RPMI8226 (cell line): ENCODE measurements at regions not wholly inside any gene's neighbourhood (a gene's known extent, or its start where the extent isn't known, plus 50 kb on each side); places are given as distances from the start of the nearest gene placed in this dataset.
"Not testable (repeated sequence)": the region's sequence is repeated elsewhere in the genome, so short reads cannot be mapped to it uniquely, and the experiment has no call there.

Experiments used
- DNase-seq: peaks from one replicate; pipeline ENCODE4 v3.0.0-alpha.2; 2015

DNA sequence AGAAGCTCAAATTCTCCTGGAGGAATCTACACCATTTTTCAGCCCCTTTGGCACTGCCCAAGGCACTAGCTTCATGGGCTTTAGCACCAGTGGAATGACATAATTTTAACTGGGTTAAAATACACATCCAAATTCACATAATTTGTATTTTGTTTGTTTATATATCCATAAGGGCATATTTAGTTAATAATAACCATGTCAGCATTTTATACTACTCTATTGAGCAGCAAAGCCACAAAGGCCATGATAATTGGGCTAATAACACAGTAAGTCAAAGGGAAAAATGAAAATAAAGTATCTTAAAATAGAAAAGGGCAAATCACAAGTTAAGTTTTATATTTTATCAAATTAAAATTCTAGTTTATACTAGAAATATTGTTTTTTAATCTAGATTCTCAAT lies 262.7 kb upstream of the TACR3 start:
- no peak for DNase-seq

DNA sequence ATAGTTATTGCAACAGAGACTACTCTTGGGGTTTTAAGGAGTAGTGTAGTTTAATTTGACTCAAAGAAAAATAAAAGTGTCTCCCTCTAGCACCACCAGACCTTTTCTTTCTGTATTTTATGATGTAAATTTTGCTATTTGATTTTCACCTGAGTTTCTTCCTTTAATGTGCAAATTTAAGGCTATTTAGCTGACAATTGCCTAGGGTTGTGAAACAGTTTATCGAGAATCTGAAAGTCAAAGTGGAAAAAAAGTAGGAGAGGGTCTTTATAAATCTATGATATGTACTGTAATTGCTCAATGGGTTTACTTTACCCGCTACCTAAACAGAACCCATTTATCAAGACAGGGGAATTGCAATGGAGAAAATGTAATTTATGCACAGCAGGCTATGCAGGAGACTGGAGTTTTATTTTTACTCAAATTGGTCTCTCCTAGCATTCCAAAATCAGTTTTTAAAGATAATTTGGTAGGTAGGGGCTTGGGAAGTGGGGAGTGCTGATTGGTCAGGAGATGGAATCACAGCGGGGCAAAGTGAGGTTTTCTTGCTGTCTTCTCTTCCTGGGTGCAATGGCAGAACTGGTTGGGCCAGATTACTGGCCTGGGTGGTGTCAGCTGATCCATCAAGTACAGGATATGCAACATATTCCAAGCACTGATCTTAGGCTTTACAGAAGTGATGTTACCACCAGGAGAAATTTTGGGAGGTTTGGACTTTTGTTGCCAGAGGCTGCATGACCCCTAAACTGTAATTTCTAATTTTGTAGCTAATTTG lies 228.6 kb upstream of the TACR3 start:
- no peak for DNase-seq

DNA sequence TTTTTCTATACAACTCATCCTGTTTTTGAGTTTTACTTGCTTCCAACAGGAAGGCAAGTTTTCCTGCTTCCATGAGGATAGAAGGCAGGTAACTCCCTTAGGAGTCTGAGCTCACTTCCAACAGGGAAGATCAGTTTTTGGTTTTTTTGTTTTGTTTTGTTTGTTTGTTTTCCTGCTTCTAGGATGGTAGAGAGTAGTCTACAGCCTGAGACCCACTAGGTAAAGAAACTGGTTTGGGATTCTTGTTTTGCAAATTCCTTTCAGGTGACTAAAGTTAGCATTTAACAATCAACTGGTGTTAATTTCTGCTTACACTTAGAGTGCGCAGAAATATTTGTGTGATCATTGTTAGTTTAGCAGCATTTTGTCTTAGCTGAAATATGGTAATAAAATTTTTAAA lies 227.8 kb upstream of the TACR3 start:
- DNase-seq: no peak

DNA sequence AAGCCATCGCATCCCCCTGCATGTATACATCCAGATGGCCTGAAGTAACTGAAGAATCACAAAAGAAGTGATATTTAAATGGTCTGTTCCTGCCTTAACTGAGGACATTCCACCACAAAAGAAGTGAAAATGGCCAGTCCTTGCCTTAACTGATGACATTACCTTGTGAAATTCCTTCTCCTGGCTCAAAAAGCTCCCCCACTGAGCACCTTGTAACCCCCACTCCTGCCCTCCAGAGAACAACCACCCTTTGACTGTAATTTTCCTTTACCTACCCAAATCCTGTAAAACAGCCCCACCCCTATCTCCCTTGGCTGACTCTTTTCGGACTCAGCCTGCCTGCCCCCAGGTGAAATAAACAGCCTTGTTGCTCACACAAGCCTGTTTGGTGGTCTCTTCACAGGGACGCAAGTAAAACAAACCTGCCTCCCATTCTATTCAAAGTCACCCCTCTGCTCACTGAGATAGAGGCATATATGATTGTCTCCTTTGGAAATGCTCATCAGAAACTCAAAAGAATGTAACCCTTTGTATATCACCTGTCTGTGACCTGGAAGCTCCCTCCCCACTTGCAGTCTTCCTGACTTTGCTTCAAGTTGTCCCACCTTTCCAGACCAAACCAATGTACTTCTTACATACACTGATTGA lies 227.0 kb upstream of the TACR3 start:
- DNase-seq: not testable (repeated sequence)

DNA sequence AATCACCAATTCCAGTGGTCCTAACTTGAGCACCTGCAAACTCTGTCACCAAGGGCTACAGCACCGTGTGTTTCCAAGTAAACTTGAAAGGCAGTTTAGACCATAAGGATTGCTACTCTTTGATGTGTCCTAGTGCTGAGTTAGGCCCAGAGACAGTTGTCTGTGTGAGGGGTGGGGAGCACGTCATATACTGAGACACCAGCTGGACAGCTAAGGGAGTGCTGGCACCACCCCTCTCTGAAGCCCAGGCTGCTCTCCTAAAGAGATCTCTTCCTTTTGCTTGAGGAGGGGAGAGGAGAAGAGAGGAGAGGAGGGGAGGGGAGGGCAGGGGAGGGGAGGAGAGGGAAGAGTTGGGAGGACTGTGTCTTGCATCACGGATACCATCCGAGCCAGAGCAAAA lies 218.7 kb upstream of the TACR3 start:
- no peak for DNase-seq

DNA sequence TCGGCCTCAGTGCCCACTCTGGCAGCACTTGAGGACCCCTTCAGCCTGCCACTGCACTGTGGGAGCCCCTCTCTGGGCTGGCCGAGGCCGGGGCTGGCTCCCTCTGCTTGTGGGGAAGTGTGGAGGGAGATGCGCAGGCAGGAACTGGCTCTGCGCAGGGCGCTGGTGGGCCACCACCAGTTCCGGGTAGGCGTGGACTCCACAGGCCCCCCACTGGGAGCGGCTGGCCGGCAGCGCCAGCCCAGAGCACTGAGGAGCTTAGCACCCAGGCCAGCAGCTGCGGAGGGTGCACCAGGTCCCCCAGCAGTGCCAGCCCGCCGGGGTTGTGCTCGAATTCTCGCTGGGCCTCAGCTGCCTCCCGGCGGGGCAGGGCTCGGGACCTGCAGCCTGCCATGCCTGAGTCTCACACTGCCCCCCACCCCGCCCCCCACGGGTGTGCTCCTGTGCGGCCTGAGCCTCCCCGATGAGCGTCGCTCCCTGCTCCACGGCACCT lies 216.9 kb upstream of the TACR3 start:
- no peak for DNase-seq

DNA sequence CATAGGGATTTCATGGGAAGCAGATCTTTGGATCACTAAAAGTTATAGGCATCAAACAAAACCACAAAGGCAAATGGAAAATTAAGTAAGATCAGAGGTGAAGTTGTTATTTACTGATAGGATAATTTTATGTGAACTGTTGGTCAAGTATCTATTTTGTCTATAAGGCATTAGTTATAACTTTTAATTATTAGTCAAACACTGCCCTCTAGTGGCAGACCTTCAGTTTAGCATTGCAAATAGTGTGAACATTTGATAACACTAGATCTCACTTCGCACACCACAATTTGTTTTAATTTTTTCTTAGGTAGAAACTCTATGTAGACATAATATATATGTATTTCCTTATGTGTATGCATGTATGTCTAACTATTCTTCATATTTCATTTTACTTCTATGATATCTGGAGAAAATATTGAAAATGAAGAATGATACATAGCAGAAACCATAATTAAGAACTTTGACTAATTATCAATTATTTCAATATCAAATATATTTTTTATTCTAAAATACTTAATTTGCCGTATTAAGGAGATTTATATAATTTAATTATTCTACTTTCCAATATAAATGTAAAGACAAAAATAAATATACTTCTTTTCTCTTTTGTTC lies 214.5 kb upstream of the TACR3 start:
- peak; percentile 45 for DNase-seq

DNA sequence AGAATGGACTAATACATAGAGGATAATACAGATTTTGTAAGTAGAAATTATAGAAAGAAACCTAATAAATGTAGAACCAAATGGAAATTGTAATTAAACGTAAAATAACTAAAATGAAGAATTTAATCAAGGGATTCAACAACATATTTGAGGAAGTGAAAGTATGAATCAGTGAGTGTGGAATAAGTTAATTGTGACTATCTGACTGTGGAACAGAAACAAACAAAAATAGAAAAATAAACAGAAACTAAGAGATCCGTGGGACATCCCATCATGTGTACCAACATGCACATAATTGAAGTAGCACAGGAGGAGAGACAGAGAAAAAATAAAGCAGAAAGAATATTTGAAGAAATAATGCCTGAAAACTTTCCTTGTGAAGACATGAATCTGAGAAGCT lies 208.6 kb upstream of the TACR3 start:
- no peak for DNase-seq

DNA sequence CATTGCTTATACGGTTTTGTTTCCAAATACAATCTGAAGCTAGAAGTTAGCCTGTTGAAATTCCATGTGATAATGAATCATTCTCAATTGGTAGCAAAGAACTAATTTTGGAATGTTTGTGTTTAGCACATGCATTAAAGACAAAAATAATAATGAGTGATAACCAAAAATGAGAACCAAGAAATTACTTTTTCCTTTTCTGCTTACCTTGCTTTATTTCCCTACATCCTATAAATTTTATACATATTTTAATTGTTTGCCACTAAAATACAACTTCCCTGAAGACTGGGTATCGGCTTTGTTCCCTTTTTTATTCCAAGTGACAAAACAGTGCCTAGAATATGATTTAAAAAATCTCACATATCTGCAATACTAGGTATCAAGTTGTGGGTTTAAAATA lies 203.8 kb upstream of the TACR3 start:
- no peak for DNase-seq

DNA sequence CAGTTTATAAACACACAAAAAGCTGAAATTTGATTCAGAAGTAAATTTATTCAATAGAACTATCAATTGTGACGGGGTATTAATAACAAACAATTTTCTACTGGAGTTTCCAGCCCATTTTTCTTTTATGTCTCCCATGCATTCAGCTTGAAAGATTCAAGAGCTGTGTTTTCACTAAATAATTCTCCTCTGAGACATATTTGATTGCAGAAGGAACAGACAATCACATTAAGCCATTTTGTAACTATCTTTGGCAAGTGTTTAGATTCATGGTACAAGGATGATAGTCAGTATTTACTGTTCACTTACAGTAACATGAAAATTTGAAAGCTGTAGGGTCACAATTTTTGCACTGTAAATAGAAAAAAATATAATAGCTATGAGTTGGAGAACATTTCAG lies 198.4 kb upstream of the TACR3 start:
- DNase-seq: no peak

DNA sequence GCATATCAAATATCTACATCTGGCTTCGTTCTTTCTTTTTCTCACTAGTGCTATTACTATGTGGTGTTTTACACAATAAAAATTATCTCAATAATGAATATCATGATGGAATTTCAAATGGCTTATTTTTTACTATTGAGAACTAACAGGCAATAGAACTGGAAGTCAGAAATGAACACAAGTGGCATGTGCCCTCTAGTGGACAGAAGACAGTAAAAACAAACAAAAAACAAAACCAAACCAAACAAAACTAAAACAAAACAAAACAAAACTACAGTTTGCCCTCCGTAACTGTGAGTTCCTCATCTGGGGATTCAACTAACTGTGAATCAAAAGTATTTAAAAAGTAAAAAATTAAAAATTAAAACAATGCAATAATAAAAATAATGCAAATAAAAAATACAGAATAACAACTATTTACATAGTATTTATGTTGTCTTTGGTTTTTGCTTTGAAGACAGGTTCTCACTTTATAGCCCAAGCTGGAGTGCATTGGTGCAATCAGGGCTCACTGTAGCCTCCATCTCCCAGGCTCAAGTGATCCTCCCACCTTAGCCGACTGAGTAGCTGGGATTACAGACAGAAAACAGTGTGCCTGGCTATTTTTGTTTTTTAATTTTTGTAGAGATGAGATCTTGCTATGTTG lies 195.6 kb upstream of the TACR3 start:
- DNase-seq: peak; percentile 3

DNA sequence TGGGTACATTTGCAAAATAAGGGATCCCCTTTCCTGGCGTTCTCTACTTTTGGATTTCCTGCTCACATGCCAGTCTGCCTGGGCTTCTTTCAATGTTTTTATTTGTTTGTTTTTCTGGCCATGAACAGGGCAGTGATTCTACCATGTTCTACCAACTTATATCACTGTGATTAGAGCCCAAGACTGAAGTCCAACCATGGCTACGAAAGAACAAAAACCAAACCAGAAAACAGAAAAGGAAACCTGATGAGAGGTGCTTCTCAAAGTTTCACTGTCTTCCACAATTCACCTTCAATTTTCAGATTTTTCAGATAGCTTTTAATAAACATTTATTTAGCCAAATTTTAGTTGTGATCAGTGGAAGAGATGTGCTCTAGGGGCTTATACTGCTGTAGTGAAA lies 187.6 kb upstream of the TACR3 start:
- DNase-seq: no peak

DNA sequence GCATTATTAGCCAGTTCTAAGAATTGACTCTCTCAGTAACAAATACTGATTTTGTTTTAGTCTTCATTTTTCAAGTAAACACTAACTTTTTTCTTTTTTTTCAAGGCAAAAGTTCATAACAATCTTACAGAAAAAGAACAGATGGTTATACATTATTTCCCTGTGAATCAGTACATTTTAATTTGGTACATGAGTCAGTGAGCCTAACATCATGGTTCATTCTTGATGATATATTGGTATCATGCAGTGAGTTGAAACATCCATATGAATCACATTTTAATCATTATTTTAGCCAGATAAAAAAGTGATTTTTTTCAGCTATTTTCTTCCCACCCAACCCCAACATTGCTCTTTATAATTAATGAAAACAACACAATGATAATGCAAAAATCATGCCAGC lies 184.3 kb upstream of the TACR3 start:
- no peak for DNase-seq

DNA sequence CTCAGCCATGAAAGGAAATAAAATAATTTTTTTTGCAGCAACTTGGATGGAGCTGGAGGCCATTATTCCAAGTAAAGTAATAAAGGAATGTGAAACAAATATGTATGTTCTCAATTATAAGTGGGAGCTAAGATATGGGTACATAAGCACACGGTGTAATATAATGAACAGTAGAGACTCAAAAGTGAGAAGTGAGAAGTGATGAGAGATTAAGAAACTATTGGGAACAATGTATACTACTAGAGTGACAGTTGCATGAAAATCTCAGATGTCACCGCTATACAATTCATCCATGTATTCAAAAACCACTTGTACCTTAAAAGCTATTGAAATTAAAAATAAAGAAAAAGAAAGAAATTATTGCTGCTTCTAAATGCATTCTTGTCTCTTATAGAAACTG lies 182.9 kb upstream of the TACR3 start:
- DNase-seq: no peak

DNA sequence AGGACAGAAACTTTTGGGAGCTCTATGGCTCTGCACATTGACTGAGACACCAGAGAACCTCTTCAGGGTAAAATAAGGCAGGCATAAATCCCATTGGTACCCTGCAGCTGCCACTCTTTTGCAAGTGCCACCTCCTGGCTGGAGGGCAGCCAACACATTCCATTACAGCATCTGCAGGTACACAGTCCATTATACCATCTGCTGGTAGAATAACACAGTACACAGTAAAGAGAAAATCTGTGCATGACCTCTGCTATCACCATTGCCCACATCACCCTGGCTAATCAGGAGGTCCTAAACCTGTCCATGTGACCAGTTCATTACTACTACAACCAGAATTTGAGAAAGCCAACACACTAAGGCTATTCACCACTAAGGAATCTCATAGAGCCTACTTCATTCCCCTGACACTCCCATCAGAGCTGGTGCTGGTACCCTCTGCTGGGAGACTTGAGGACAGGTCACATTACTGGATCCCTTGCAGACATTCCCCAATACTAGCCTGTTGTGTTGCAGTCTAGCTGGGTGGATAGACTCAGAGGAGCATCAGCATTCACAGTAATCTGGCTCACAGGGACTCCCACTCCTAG lies 176.2 kb upstream of the TACR3 start:
- no peak for DNase-seq

DNA sequence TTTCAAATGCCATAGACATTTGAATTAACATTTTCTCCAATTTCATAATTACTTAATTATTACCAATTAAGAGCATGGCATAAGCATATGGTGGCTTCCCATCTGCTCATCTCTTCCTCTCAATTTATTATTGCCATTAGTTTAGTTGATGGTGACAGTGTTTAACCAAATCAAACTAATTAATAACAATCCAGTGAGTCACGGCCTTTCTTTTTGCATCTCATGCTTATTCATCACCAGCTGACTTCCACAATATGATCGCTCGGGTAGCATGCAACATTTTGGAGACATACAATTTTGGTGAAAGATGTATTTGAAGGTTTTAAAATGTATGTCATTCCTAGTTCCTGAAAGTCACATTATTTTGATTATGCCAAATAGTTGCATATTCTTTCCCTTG lies 172.8 kb upstream of the TACR3 start:
- no peak for DNase-seq

DNA sequence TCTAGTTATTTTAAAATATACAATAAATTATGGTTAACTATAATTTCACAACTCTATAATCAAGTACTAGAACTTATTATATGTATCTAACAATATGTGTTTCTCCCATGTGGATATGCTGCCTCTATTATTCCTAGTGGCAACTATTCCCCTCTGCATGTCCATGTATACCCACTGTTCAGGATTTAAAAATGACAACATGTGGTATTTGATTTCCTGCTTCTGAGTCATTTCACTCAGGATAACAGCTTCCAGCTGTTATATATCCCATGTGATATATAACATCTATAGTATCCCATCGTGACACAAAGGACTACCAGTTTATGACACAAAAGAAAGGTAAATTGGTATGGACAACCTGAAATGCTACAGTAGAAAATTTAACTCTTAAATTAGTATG lies 167.4 kb upstream of the TACR3 start:
- no peak for DNase-seq

DNA sequence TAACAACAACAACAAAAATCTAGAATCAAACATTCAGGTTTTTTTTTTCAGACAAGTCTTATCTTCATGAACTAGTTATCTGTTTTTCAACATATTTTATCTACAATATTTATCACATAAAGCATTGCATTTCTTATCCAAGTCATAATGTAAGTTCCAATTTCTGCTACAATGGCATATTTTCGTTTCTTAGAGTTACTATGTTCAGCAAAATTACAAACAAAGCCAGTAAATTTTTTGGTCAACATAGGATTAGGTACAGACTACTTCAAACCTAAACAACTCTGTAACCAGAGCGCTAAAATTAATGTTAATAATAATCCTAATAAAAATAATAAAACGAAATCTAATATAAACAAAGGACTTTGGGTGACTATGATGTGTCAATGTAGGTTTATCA lies 165.4 kb upstream of the TACR3 start:
- DNase-seq: no peak

DNA sequence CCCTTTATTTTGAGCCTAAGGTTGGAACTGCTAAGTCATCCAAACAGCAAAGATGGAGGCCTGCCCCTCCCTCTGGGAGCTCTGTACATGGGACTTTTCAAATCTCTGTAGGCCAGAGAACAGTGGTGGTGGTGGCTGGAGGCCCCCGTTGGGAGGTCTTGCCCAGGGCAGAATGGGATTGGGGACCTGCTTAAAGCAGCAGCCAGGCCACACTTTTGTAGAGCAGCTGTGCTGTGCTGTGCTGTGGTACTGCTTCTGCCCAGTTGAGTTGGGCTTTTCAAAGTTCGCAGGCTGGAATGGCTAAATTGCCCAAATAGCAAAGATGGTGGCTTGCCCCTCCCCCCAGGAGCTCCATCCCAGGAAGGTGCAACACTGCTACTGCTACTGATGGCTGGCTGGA lies 147.5 kb upstream of the TACR3 start:
- DNase-seq: no peak

DNA sequence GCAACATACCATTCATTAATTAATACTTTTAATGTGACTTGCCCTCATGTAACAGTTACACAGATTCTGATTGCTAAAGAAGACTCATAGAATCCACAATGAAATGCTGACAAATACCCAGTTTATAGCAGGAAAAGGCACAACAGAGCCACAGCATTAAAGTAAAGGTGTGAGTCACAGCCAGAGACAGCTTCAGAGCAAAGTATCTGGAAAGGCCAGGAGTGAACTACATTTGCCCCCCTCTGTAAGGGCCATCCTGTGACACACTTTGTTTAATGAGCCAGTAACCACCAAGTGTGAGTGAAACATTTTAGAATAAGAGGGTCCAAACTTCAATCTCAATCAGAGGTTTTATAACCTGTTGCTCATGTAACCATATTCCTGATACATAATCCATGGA lies 133.8 kb upstream of the TACR3 start:
- DNase-seq: no peak

DNA sequence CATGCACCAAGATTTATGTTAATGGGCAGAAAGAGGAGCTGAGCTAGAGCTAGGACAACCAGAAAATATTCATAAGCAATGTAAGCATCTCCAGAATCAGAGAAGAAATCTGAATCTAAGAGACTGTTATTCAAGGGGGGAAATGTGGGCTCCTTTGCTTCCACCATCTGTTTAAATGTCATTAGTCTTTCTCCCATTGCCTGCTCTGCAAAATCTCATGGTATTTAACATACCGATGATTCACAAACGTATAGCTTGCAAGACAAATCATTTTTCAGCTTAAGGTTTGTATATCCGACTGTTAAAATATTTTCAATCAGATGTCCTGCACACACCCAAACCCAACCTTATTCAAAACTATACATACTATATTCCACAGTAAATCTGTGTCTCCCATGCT lies 133.4 kb upstream of the TACR3 start:
- no peak for DNase-seq

DNA sequence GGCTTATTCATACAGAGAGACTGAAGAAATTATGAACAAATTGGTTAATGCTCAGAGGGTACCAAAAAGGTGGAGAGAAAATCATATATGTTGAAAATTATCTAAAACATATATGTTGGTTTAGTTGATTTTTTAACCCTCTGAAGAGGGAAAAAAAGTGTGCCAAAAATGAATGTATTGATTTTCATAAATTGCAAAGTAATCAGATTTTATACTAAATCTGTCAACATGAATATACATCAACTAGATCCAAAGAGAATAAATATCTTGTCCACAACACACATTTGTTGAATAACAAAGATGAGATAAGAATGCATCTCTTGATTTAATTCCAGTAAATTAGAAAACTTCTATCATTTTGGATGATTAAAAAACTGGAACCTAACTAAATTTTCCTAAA lies 125.3 kb upstream of the TACR3 start:
- no peak for DNase-seq

DNA sequence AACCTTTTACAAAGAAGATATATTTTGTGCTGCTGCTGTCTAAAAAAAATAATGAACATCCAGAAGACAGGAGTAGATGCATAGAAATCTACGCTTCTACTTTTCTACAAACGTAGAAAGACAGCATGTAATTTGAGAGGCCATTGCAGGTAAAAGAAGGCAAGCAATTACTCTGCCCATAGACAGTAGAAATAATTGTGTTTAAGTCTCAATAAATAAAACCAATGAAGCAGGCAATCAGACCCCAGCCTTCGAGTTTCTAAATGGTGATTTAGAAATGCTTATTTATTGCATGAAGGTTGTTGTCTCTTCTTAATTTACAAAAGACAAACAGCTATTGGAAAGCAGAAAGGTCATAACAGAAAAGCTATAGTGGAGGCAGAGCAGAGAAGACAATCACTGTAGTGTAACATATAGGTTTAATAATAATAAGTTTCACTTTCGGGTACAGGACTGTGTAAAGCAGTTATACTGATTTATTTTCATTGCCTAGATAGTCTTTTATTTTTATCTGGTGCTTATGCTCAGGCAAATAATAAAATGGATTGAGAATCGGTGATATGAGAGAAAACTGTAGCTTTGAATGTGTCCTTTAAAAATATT lies 123.0 kb upstream of the TACR3 start:
- DNase-seq: no peak
